ENCODE measurements at regions not wholly inside any gene's neighbourhood (a gene's known extent, or its start where the extent isn't known, plus 50 kb on each side); places are given as distances from the start of the nearest gene placed in this dataset.

- H3K4me3 ChIP-seq (ENCODE audit: low read length): no peak overlapping the region
- peak; percentile 53 for DNase-seq (ENCODE audit: low read depth)
- TF ChIP-seq CTCF (IDR thresholded peaks at IDR 0.05; ENCODE audit: insufficient read depth, low read depth, low read length, missing control alignments): no peak
Observed at GRCh38 chr15:70504299-70504951, 258.9 kb downstream of the UACA start.

GRCh38 chr15:70503798-70504298, 259.5 kb downstream of the UACA start:
- TF ChIP-seq CTCF (IDR thresholded peaks at IDR 0.05; ENCODE audit: insufficient read depth, low read depth, low read length, missing control alignments): no peak
- no peak overlapping the region for H3K4me3 ChIP-seq (ENCODE audit: low read length)
- DNase-seq (ENCODE audit: low read depth): no peak

GRCh38 chr15:70503073-70503745, 260.1 kb downstream of the UACA start:
- no peak for TF ChIP-seq CTCF (IDR thresholded peaks at IDR 0.05; ENCODE audit: insufficient read depth, low read depth, low read length, missing control alignments)
- DNase-seq (ENCODE audit: low read depth): no peak
- no peak overlapping the region for H3K4me3 ChIP-seq (ENCODE audit: low read length)

- DNase-seq (ENCODE audit: low read depth): no peak
- no peak overlapping the region for H3K4me3 ChIP-seq (ENCODE audit: low read length)
- TF ChIP-seq CTCF (IDR thresholded peaks at IDR 0.05; ENCODE audit: insufficient read depth, low read depth, low read length, missing control alignments): no peak
Observed at GRCh38 chr15:70502529-70502928, 260.8 kb downstream of the UACA start.

- no peak for DNase-seq (ENCODE audit: low read depth)
- H3K4me3 ChIP-seq (ENCODE audit: low read length): no peak overlapping the region
- TF ChIP-seq CTCF (IDR thresholded peaks at IDR 0.05; ENCODE audit: insufficient read depth, low read depth, low read length, missing control alignments): no peak
Observed at GRCh38 chr15:70501849-70502248, 261.5 kb downstream of the UACA start.

GRCh38 chr15:70501121-70501727, 262.1 kb downstream of the UACA start:
- TF ChIP-seq CTCF (IDR thresholded peaks at IDR 0.05; ENCODE audit: insufficient read depth, low read depth, low read length, missing control alignments): no peak
- DNase-seq (ENCODE audit: low read depth): no peak
- no peak overlapping the region for H3K4me3 ChIP-seq (ENCODE audit: low read length)

Data from epithelial cell of esophagus (primary cell).